HG02973 (cell line): ENCODE measurements at regions not wholly inside any gene's neighbourhood (a gene's known extent, or its start where the extent isn't known, plus 50 kb on each side); places are given as distances from the start of the nearest gene placed in this dataset.

ENCODE experiments used
- ATAC-seq: cut with Tn5 transposase; IDR thresholded peaks from one replicate; pipeline ENCODE4 v1.9.1; 2021; ENCODE audit warnings: moderate library complexity; ENCODE audit not compliant: unreplicated experiment

- no peak for ATAC-seq
These were observed 396.5 kb downstream of the ANXA1 start for GRCh38 chr9:73548201-73548600.

- ATAC-seq = no peak
These were observed 398.3 kb downstream of the ANXA1 start for GRCh38 chr9:73549991-73550390.

- no peak for ATAC-seq
These were observed 401.6 kb downstream of the ANXA1 start for GRCh38 chr9:73553295-73553694.

GRCh38 chr9:73558471-73558870, 406.8 kb downstream of the ANXA1 start:
- ATAC-seq = no peak

GRCh38 chr9:73565026-73565425, 413.4 kb downstream of the ANXA1 start:
- no peak for ATAC-seq

GRCh38 chr9:73565833-73566465, 414.3 kb downstream of the ANXA1 start:
- no peak for ATAC-seq

- ATAC-seq = no peak
These were observed 415.0 kb downstream of the ANXA1 start for GRCh38 chr9:73566627-73567026.

GRCh38 chr9:73573235-73573634, 421.6 kb downstream of the ANXA1 start:
- no peak for ATAC-seq

- no peak for ATAC-seq
These were observed 423.7 kb downstream of the ANXA1 start for GRCh38 chr9:73575101-73576060.

- no peak for ATAC-seq
These were observed 426.2 kb downstream of the ANXA1 start for GRCh38 chr9:73577848-73578247.

- no peak for ATAC-seq
These were observed 428.2 kb downstream of the ANXA1 start for GRCh38 chr9:73579823-73580222.

GRCh38 chr9:73583576-73583975, 431.9 kb downstream of the ANXA1 start:
- no peak for ATAC-seq

GRCh38 chr9:73595036-73595545, 443.4 kb downstream of the ANXA1 start:
- no peak for ATAC-seq

- no peak for ATAC-seq
These were observed 444.7 kb downstream of the ANXA1 start for GRCh38 chr9:73596321-73596720.

- ATAC-seq = no peak
These were observed 445.4 kb downstream of the ANXA1 start for GRCh38 chr9:73597039-73597438.

GRCh38 chr9:73597771-73598170, 446.1 kb downstream of the ANXA1 start:
- ATAC-seq = no peak

GRCh38 chr9:73609381-73609780, 457.7 kb downstream of the ANXA1 start:
- no peak for ATAC-seq

- ATAC-seq = no peak
These were observed 459.4 kb downstream of the ANXA1 start for GRCh38 chr9:73611032-73611431.

GRCh38 chr9:73613092-73613701, 461.5 kb downstream of the ANXA1 start:
- ATAC-seq = no peak

- ATAC-seq = no peak
These were observed 463.9 kb downstream of the ANXA1 start for GRCh38 chr9:73615557-73615956.

- no peak for ATAC-seq
These were observed 465.9 kb downstream of the ANXA1 start for GRCh38 chr9:73617586-73617985.

- ATAC-seq = no peak
These were observed 489.3 kb downstream of the ANXA1 start for GRCh38 chr9:73640971-73641370.
